Fibroblast of lung (primary cell): ENCODE measurements at regions not wholly inside any gene's neighbourhood (a gene's known extent, or its start where the extent isn't known, plus 50 kb on each side); places are given as distances from the start of the nearest gene placed in this dataset.

Experiments used
- DNase-seq, 2 donors: peaks; one replicate each; pipeline versions ENCODE4 v3.0.0 to v3.0.0-alpha.2; 2010; ENCODE audit warnings: low read depth in 2 of 2
- H2AFZ ChIP-seq: 2 replicates; pipeline ENCODE4 v1.5.1; 2012; ENCODE audit warnings: low read length, control low read depth, inconsistent platforms
- H3K27ac ChIP-seq: 2 replicates; pipeline ENCODE4 v1.5.1; 2011; ENCODE audit warnings: low read length, control low read depth; ENCODE audit not compliant: insufficient read depth
- H3K27me3 ChIP-seq: 2 replicates; pipeline ENCODE4 v1.5.1; 2011; ENCODE audit warnings: mild to moderate bottlenecking, low read length; ENCODE audit not compliant: control insufficient read depth, insufficient read depth
- H3K36me3 ChIP-seq: 2 replicates; pipeline ENCODE4 v1.5.1; 2011; ENCODE audit warnings: low read length; ENCODE audit not compliant: control insufficient read depth, insufficient read depth
- H3K4me1 ChIP-seq: 2 replicates; pipeline ENCODE4 v1.5.1; 2011; ENCODE audit warnings: low read length; ENCODE audit not compliant: control insufficient read depth, insufficient read depth; ENCODE audit errors: extremely low read depth
- H3K4me2 ChIP-seq: 2 replicates; pipeline ENCODE4 v1.5.1; 2011; ENCODE audit warnings: low read length, control low read depth; ENCODE audit not compliant: insufficient read depth; ENCODE audit errors: extremely low read depth
- H3K4me3 ChIP-seq, 4 experiments: fragments of 200-600 bp in 1 of 4; sonication (generic) in 1 of 4; replicated peaks in 1 of 4; 2 replicates each; pipeline ENCODE4 v1.5.1; 2011 to 2016; ENCODE audit warnings: low read length in 4 of 4, low read depth in 3 of 4, mild to moderate bottlenecking in 3 of 4, control low read depth in 2 of 4, inconsistent platforms in 1 of 4, mixed read lengths in 1 of 4; ENCODE audit not compliant: insufficient read depth in 1 of 4; ENCODE audit errors: control extremely low read depth in 1 of 4
- H3K79me2 ChIP-seq: 2 replicates; pipeline ENCODE4 v1.5.1; 2012; ENCODE audit warnings: mild to moderate bottlenecking, low read length, inconsistent platforms; ENCODE audit not compliant: control insufficient read depth, insufficient read depth
- H3K9ac ChIP-seq: 2 replicates; pipeline ENCODE4 v1.5.1; 2011; ENCODE audit warnings: mild to moderate bottlenecking, low read length, control low read depth; ENCODE audit not compliant: insufficient read depth
- H3K9me3 ChIP-seq: 2 replicates; pipeline ENCODE4 v1.5.1; 2012; ENCODE audit warnings: low read depth, low read length; ENCODE audit not compliant: control insufficient read depth, insufficient read depth
- H4K20me1 ChIP-seq: 2 replicates; pipeline ENCODE4 v1.5.1; 2011; ENCODE audit warnings: low read length; ENCODE audit not compliant: control insufficient read depth, insufficient read depth; ENCODE audit errors: extremely low read depth
- CTCF ChIP-seq, 2 donors: IDR thresholded peaks in 1 of 2; conservative IDR thresholded peaks in 1 of 2; 1 replicate in 1 of 2; 2 replicates in 1 of 2; pipeline ENCODE4 v1.5.1; 2011 to 2012; ENCODE audit warnings: low read length in 2 of 2, control low read depth in 1 of 2, inconsistent platforms in 1 of 2, low read depth in 1 of 2, mild to moderate bottlenecking in 1 of 2
- EZH2 ChIP-seq: IDR thresholded peaks from 2 replicates; pipeline ENCODE4 v1.5.1; 2012; ENCODE audit warnings: low read length, control low read depth, mild to moderate bottlenecking; ENCODE audit errors: missing control alignments

- no peaks in the 10 kb centered on the region for H3K27me3 ChIP-seq
- H3K79me2 ChIP-seq: no peaks in the 10 kb centered on the region
- H3K4me1 ChIP-seq: no peaks in the 10 kb centered on the region
- DNase-seq: no peak
- no peaks in the 10 kb centered on the region for H3K36me3 ChIP-seq
- no peaks in the 10 kb centered on the region for H3K9me3 ChIP-seq
- H3K27ac ChIP-seq: no peak overlapping the region
- no peak overlapping the region for H3K9ac ChIP-seq
- H3K4me3 ChIP-seq: no peak overlapping the region
- H4K20me1 ChIP-seq: no peaks in the 10 kb centered on the region
- H3K4me2 ChIP-seq: no peak overlapping the region
- H2AFZ ChIP-seq: no peak overlapping the region
- TF ChIP-seq EZH2 (no peak), CTCF (conservative IDR thresholded peaks at IDR 0.05 in 1 of 2, IDR thresholded peaks at IDR 0.05 in 1 of 2; ENCODE audit: low read depth in 1 of 2, low read length in 2 of 2) (no peak)
These were observed 278.9 kb upstream of the GIMD1 start for GRCh38 chr4:106647451-106647850.

- Histone ChIP-seq H4K20me1 (no peaks in the 10 kb centered on the region), H3K4me1 (no peaks in the 10 kb centered on the region), H3K4me2 (no peak overlapping the region), H3K9ac (no peak overlapping the region), H2AFZ (no peak overlapping the region), H3K27ac (no peak overlapping the region), H3K27me3 (no peaks in the 10 kb centered on the region), H3K9me3 (no peaks in the 10 kb centered on the region), H3K4me3 (no peak overlapping the region), H3K79me2 (no peaks in the 10 kb centered on the region), H3K36me3 (no peaks in the 10 kb centered on the region)
- TF ChIP-seq EZH2 (no peak), CTCF (conservative IDR thresholded peaks at IDR 0.05 in 1 of 2, IDR thresholded peaks at IDR 0.05 in 1 of 2; ENCODE audit: low read depth in 1 of 2, low read length in 2 of 2) (no peak)
- peak in 1 of 2 donors; percentile 12 for DNase-seq
These were observed 260.7 kb upstream of the GIMD1 start for GRCh38 chr4:106629268-106629625.

- H3K4me2 ChIP-seq: no peak overlapping the region
- TF ChIP-seq CTCF (conservative IDR thresholded peaks at IDR 0.05 in 1 of 2, IDR thresholded peaks at IDR 0.05 in 1 of 2; ENCODE audit: low read depth in 1 of 2, low read length in 2 of 2) (no peak), EZH2 (no peak)
- DNase-seq: no peak
These were observed 260.1 kb upstream of the GIMD1 start for GRCh38 chr4:106628586-106629267.

More at GRCh38 chr4:106628586-106629267, 260.1 kb upstream of the GIMD1 start:
- Histone ChIP-seq H3K79me2 (no peaks in the 10 kb centered on the region), H3K27me3 (no peaks in the 10 kb centered on the region), H2AFZ (no peak overlapping the region), H4K20me1 (no peaks in the 10 kb centered on the region), H3K9ac (no peak overlapping the region), H3K36me3 (no peaks in the 10 kb centered on the region), H3K4me1 (no peaks in the 10 kb centered on the region), H3K4me3 (no peak overlapping the region), H3K9me3 (no peaks in the 10 kb centered on the region), H3K27ac (no peak overlapping the region)
